Fibroblast of lung (primary cell): ENCODE measurements at regions not wholly inside any gene's neighbourhood (a gene's known extent, or its start where the extent isn't known, plus 50 kb on each side); places are given as distances from the start of the nearest gene placed in this dataset.

Source experiments
- EZH2 ChIP-seq: IDR thresholded peaks from 2 replicates; pipeline ENCODE4 v1.5.1; 2012; ENCODE audit warnings: low read length, control low read depth, mild to moderate bottlenecking; ENCODE audit errors: missing control alignments
- TF ChIP-seq, protein P1 (sequence below), 2 donors: IDR thresholded peaks in 1 of 2; conservative IDR thresholded peaks in 1 of 2; 1 replicate in 1 of 2; 2 replicates in 1 of 2; pipeline ENCODE4 v1.5.1; 2011 to 2012; ENCODE audit warnings: low read length in 2 of 2, control low read depth in 1 of 2, inconsistent platforms in 1 of 2, low read depth in 1 of 2, mild to moderate bottlenecking in 1 of 2

DNA sequence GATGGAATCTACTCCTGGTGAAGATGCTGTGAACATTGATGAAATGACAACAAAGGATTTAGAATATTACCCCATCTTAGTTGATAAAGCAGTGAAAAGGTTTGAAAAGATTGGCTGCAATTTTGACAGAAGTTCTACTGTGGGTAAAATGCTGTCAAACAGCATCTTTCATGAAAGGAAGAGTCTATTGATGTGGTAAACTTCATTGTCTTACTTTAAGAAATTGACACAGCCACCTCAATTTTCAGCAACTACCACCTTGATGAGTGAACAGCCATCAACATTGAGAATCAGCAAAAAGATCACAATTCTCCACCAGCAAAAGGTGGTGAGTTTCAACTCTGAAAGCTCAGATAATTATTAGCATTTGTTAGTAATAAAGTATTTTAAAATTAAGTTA lies 310.3 kb upstream of the RBMS1 start:
- TF ChIP-seq, protein P1, sequence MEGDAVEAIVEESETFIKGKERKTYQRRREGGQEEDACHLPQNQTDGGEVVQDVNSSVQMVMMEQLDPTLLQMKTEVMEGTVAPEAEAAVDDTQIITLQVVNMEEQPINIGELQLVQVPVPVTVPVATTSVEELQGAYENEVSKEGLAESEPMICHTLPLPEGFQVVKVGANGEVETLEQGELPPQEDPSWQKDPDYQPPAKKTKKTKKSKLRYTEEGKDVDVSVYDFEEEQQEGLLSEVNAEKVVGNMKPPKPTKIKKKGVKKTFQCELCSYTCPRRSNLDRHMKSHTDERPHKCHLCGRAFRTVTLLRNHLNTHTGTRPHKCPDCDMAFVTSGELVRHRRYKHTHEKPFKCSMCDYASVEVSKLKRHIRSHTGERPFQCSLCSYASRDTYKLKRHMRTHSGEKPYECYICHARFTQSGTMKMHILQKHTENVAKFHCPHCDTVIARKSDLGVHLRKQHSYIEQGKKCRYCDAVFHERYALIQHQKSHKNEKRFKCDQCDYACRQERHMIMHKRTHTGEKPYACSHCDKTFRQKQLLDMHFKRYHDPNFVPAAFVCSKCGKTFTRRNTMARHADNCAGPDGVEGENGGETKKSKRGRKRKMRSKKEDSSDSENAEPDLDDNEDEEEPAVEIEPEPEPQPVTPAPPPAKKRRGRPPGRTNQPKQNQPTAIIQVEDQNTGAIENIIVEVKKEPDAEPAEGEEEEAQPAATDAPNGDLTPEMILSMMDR (conservative IDR thresholded peaks at IDR 0.05 in 1 of 2, IDR thresholded peaks at IDR 0.05 in 1 of 2; ENCODE audit: low read depth in 1 of 2, low read length in 2 of 2) = no peak
- TF ChIP-seq EZH2 = no peak
